Parathyroid adenoma (tissue), 2 donors: ENCODE measurements at regions not wholly inside any gene's neighbourhood (a gene's known extent, or its start where the extent isn't known, plus 50 kb on each side); places are given as distances from the start of the nearest gene placed in this dataset.

Experiments used
- H2AFZ ChIP-seq: fragments of 300-600 bp; sonication (generic); one replicate; pipeline ENCODE4 v1.7.0; 2017; ENCODE audit warnings: antibody characterized with exemption, mild to moderate bottlenecking
- H3K27ac ChIP-seq: fragments of 300-600 bp; sonication (generic); one replicate; pipeline ENCODE4 v1.7.0; 2017
- H3K27me3 ChIP-seq: fragments of 300-600 bp; sonication (generic); one replicate; pipeline ENCODE4 v1.7.0; 2017; ENCODE audit warnings: low read length; ENCODE audit not compliant: control insufficient read depth, insufficient read depth
- H3K36me3 ChIP-seq: fragments of 300-600 bp; sonication (generic); one replicate; pipeline ENCODE4 v1.7.0; 2017; ENCODE audit warnings: low read length; ENCODE audit not compliant: control insufficient read depth, insufficient read depth
- H3K4me1 ChIP-seq: fragments of 300-600 bp; sonication (generic); one replicate; pipeline ENCODE4 v1.7.0; 2017; ENCODE audit warnings: control low read depth
- H3K4me2 ChIP-seq: fragments of 300-600 bp; sonication (generic); one replicate; pipeline ENCODE4 v1.7.0; 2017; ENCODE audit warnings: low read length
- H3K4me3 ChIP-seq: fragments of 300-600 bp; sonication (generic); one replicate; pipeline ENCODE4 v1.7.0; 2017; ENCODE audit warnings: low read depth, low read length
- H3K79me2 ChIP-seq: fragments of 300-600 bp; sonication (generic); one replicate; pipeline ENCODE4 v1.7.0; 2017; ENCODE audit warnings: control low read depth
- H3K9ac ChIP-seq: fragments of 300-600 bp; sonication (generic); one replicate; pipeline ENCODE4 v1.7.0; 2017; ENCODE audit warnings: mild to moderate bottlenecking
- H3K9me3 ChIP-seq: fragments of 300-600 bp; sonication (generic); one replicate; pipeline ENCODE4 v1.7.0; 2017; ENCODE audit warnings: low read length; ENCODE audit not compliant: control insufficient read depth
- TF ChIP-seq, protein P1 (sequence below): fragments of 300-600 bp; sonication (generic); IDR thresholded peaks from one replicate; pipeline ENCODE4 v1.7.0; 2017; ENCODE audit warnings: antibody characterized with exemption, mild to moderate bottlenecking
- donor health status: primary hyperparathyroidism.

DNA sequence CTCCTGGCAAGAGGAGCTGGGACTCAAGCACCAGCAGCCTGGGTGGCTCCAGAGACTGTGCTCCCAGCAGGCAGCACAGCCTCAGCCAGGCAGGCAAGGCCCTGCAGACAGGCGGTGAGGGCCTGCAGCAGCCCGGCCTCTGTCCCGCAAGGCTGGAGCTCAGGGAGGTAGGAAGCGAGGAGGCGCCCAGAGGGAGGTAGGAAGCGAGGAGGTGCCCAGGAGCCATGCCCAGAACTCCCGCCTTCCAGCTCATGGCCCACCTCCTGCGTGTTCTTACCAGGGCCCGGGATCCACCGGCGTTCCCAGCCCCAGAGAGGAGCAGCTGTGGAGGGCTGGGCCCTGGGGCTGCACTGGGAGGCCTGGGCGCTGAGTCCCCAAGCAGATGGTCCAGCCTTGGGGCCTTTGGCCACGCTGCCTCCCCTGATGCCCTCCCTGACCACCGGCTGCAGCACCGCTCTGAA is 133.1 kb downstream of the HMX1 start:
- H3K79me2 ChIP-seq = no peaks in the 10 kb centered on the region

GRCh38 chr4:8737601-8738279 is 133.9 kb downstream of the HMX1 start:
- no peaks in the 10 kb centered on the region for H3K4me1 ChIP-seq
- H2AFZ ChIP-seq = no peak overlapping the region
- H3K36me3 ChIP-seq = no peaks in the 10 kb centered on the region
- TF ChIP-seq, protein P1, sequence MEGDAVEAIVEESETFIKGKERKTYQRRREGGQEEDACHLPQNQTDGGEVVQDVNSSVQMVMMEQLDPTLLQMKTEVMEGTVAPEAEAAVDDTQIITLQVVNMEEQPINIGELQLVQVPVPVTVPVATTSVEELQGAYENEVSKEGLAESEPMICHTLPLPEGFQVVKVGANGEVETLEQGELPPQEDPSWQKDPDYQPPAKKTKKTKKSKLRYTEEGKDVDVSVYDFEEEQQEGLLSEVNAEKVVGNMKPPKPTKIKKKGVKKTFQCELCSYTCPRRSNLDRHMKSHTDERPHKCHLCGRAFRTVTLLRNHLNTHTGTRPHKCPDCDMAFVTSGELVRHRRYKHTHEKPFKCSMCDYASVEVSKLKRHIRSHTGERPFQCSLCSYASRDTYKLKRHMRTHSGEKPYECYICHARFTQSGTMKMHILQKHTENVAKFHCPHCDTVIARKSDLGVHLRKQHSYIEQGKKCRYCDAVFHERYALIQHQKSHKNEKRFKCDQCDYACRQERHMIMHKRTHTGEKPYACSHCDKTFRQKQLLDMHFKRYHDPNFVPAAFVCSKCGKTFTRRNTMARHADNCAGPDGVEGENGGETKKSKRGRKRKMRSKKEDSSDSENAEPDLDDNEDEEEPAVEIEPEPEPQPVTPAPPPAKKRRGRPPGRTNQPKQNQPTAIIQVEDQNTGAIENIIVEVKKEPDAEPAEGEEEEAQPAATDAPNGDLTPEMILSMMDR = no peak
- H3K79me2 ChIP-seq = no peaks in the 10 kb centered on the region
- H3K27ac ChIP-seq = no peak overlapping the region
- H3K4me2 ChIP-seq = no peak overlapping the region
- no peaks in the 10 kb centered on the region for H3K9me3 ChIP-seq
- no peak overlapping the region for H3K9ac ChIP-seq
- no peak overlapping the region for H3K4me3 ChIP-seq
- no peaks in the 10 kb centered on the region for H3K27me3 ChIP-seq

More for the DNA sequence above, 133.1 kb downstream of the HMX1 start:
- Histone ChIP-seq H3K4me3 (no peak overlapping the region), H3K9me3 (no peaks in the 10 kb centered on the region), H3K27ac (no peak overlapping the region), H3K4me1 (no peaks in the 10 kb centered on the region), H2AFZ (no peak overlapping the region), H3K4me2 (no peak overlapping the region), H3K27me3 (no peaks in the 10 kb centered on the region), H3K9ac (no peak overlapping the region), H3K36me3 (no peaks in the 10 kb centered on the region)
- TF ChIP-seq, protein P1 = no peak

DNA sequence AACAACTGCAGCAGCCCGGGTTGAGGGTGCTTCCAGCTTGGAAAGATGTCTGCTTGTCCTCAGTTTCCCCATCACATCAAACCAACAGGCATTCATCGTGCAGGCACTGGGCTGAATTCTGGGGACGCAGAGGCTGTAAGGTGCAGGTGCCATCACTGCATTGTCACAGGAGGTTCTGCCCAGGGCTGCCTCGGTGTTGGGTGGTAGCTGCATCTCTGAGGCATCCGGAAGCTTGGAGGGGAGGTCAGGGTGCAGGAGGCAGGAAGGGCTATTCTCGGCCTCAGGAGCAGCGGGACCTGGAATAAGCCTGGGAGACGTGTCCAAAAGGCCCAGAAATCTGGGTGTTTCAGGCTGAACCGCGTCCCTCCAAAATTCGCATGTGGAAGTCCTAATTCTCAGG is 134.6 kb downstream of the HMX1 start:
- TF ChIP-seq, protein P1 = no peak
- H3K36me3 ChIP-seq = no peaks in the 10 kb centered on the region
- H3K4me3 ChIP-seq = no peak overlapping the region
- no peak overlapping the region for H2AFZ ChIP-seq
- H3K4me2 ChIP-seq = no peak overlapping the region
- H3K9me3 ChIP-seq = no peaks in the 10 kb centered on the region
- no peaks in the 10 kb centered on the region for H3K27me3 ChIP-seq
- no peaks in the 10 kb centered on the region for H3K4me1 ChIP-seq
- no peak overlapping the region for H3K9ac ChIP-seq
- no peaks in the 10 kb centered on the region for H3K79me2 ChIP-seq
- no peak overlapping the region for H3K27ac ChIP-seq

- Histone ChIP-seq H2AFZ (no peak overlapping the region), H3K27ac (no peak overlapping the region), H3K4me1 (no peaks in the 10 kb centered on the region), H3K79me2 (no peaks in the 10 kb centered on the region), H3K36me3 (no peaks in the 10 kb centered on the region), H3K4me2 (no peak overlapping the region), H3K27me3 (no peaks in the 10 kb centered on the region), H3K9ac (no peak overlapping the region), H3K4me3 (no peak overlapping the region), H3K9me3 (no peaks in the 10 kb centered on the region)
- TF ChIP-seq, protein P1 = no peak
These were observed 135.4 kb downstream of the HMX1 start for GRCh38 chr4:8736090-8736825.
